H9 (cell line): ENCODE measurements at regions not wholly inside any gene's neighbourhood (a gene's known extent, or its start where the extent isn't known, plus 50 kb on each side); places are given as distances from the start of the nearest gene placed in this dataset.

Experiments used
- DNase-seq: peaks from one replicate; pipeline ENCODE4 v3.0.0-alpha.2; 2017
- H2AFZ ChIP-seq: one replicate; pipeline ENCODE4 v1.6.1; 2013; ENCODE audit warnings: mild to moderate bottlenecking, low read length, control low read depth, moderate library complexity
- H2AK5ac ChIP-seq: 2 replicates; pipeline ENCODE4 v1.6.1; 2013; ENCODE audit warnings: low read length, control low read depth, mixed read lengths; ENCODE audit not compliant: insufficient read length
- H2BK120ac ChIP-seq: one replicate; pipeline ENCODE4 v1.6.1; 2013; ENCODE audit warnings: low read depth, mild to moderate bottlenecking, low read length, control low read depth, inconsistent platforms; ENCODE audit not compliant: poor library complexity, severe bottlenecking
- H2BK12ac ChIP-seq: 2 replicates; pipeline ENCODE4 v1.6.1; 2013; ENCODE audit warnings: low read length, control low read depth, mixed read lengths, low read depth; ENCODE audit not compliant: insufficient read length
- H2BK15ac ChIP-seq: 2 replicates; pipeline ENCODE4 v1.6.1; 2013; ENCODE audit warnings: low read depth, low read length, control low read depth
- H2BK20ac ChIP-seq: one replicate; pipeline ENCODE4 v1.6.1; 2013; ENCODE audit warnings: low read depth, mild to moderate bottlenecking, low read length, control low read depth, inconsistent platforms; ENCODE audit not compliant: poor library complexity, severe bottlenecking
- H2BK5ac ChIP-seq: 2 replicates; pipeline ENCODE4 v1.6.1; 2013; ENCODE audit warnings: low read length, control low read depth, mixed read lengths; ENCODE audit not compliant: insufficient read length
- H3K14ac ChIP-seq: 2 replicates; pipeline ENCODE4 v1.6.1; 2013; ENCODE audit warnings: low read length, control low read depth; ENCODE audit not compliant: insufficient read depth
- H3K18ac ChIP-seq: 2 replicates; pipeline ENCODE4 v1.6.1; 2013; ENCODE audit warnings: low read depth, mild to moderate bottlenecking, mixed read lengths, low read length, control low read depth; ENCODE audit not compliant: insufficient read length
- H3K23ac ChIP-seq: 2 replicates; pipeline ENCODE4 v1.6.1; 2013; ENCODE audit warnings: low read length, control low read depth, mixed read lengths, low read depth; ENCODE audit not compliant: insufficient read length
- H3K23me2 ChIP-seq: 2 replicates; pipeline ENCODE4 v1.6.1; 2013; ENCODE audit warnings: low read depth, mild to moderate bottlenecking, mixed read lengths, low read length, control low read depth; ENCODE audit not compliant: insufficient read length, poor library complexity, severe bottlenecking
- H3K27ac ChIP-seq: 2 replicates; pipeline ENCODE4 v1.5.1; 2013; ENCODE audit warnings: low read length, control low read depth, mixed read lengths, low read depth; ENCODE audit not compliant: insufficient read length
- H3K27me3 ChIP-seq: 2 replicates; pipeline ENCODE4 v1.6.1; 2013; ENCODE audit warnings: low read length, control low read depth, inconsistent platforms; ENCODE audit not compliant: insufficient read depth
- H3K4ac ChIP-seq: 2 replicates; pipeline ENCODE4 v1.6.1; 2013; ENCODE audit warnings: low read depth, mild to moderate bottlenecking, control low read depth, inconsistent platforms, low read length, moderate library complexity
- H3K4me1 ChIP-seq: 2 replicates; pipeline ENCODE4 v1.6.1; 2013; ENCODE audit warnings: low read length, control low read depth, inconsistent platforms; ENCODE audit not compliant: insufficient read depth
- H3K4me2 ChIP-seq: 2 replicates; pipeline ENCODE4 v1.6.1; 2013; ENCODE audit warnings: low read length, control low read depth, mixed read lengths; ENCODE audit not compliant: insufficient read length, insufficient read depth
- H3K56ac ChIP-seq: 2 replicates; pipeline ENCODE4 v1.6.1; 2013; ENCODE audit warnings: low read depth, mild to moderate bottlenecking, mixed read lengths, low read length, control low read depth; ENCODE audit not compliant: insufficient read length
- H3K79me1 ChIP-seq: 2 replicates; pipeline ENCODE4 v1.6.1; 2013; ENCODE audit warnings: low read depth, mild to moderate bottlenecking, moderate library complexity, low read length, control low read depth, inconsistent platforms; ENCODE audit not compliant: insufficient read depth, poor library complexity, severe bottlenecking
- H3K79me2 ChIP-seq: 2 replicates; pipeline ENCODE4 v1.6.1; 2013; ENCODE audit warnings: low read length, control low read depth, inconsistent platforms; ENCODE audit not compliant: insufficient read depth
- H3K9ac ChIP-seq: 2 replicates; pipeline ENCODE4 v1.6.1; 2013; ENCODE audit warnings: low read length, control low read depth, mixed read lengths; ENCODE audit not compliant: insufficient read length; ENCODE audit errors: extremely low read depth
- H3K9me3 ChIP-seq: one replicate; pipeline ENCODE4 v1.6.1; 2013; ENCODE audit warnings: low read depth, low read length, inconsistent platforms; ENCODE audit not compliant: control insufficient read depth
- H3T11ph ChIP-seq: one replicate; pipeline ENCODE4 v1.6.1; 2013; ENCODE audit warnings: mild to moderate bottlenecking, low read length, control low read depth, inconsistent platforms
- H4K20me1 ChIP-seq: one replicate; pipeline ENCODE4 v1.6.1; 2013; ENCODE audit not compliant: control insufficient read depth, insufficient read length, insufficient read depth
- H4K5ac ChIP-seq: 2 replicates; pipeline ENCODE4 v1.6.1; 2013; ENCODE audit warnings: low read depth, mild to moderate bottlenecking, mixed read lengths, low read length, control low read depth; ENCODE audit not compliant: insufficient read length
- H4K8ac ChIP-seq: replicated peaks from 2 replicates; pipeline ENCODE4 v1.6.1; 2013; ENCODE audit warnings: low read length, control low read depth, mixed read lengths, low read depth; ENCODE audit not compliant: insufficient read length
- H4K91ac ChIP-seq: 2 replicates; pipeline ENCODE4 v1.6.1; 2013; ENCODE audit warnings: low read depth, mild to moderate bottlenecking, moderate library complexity, mixed read lengths, low read length, control low read depth; ENCODE audit not compliant: insufficient read length
- H3K27ac Mint-ChIP-seq, 3 experiments: 2 replicates in 2 of 3; 3 replicates in 1 of 3; pipeline ENCODE4 v1.8.0; 2020 to 2021; ENCODE audit warnings: mixed read lengths in 3 of 3, mild to moderate bottlenecking in 1 of 3, moderate library complexity in 1 of 3
- H3K27me3 Mint-ChIP-seq: 2 replicates; pipeline ENCODE4 v1.8.0; 2021; ENCODE audit warnings: low read depth, mild to moderate bottlenecking, moderate library complexity, mixed read lengths
- H3K36me3 Mint-ChIP-seq, 3 experiments: 2 replicates in 2 of 3; 3 replicates in 1 of 3; pipeline ENCODE4 v1.8.0; 2020 to 2021; ENCODE audit warnings: low read depth in 3 of 3, mixed read lengths in 3 of 3; ENCODE audit not compliant: insufficient read depth in 1 of 3
- H3K4me1 Mint-ChIP-seq, 2 experiments: 2 replicates each; pipeline ENCODE4 v1.8.0; 2020; ENCODE audit warnings: mixed read lengths in 2 of 2
- H3K4me3 Mint-ChIP-seq, 2 experiments: 2 replicates in 1 of 2; 3 replicates in 1 of 2; pipeline ENCODE4 v1.8.0; 2020 to 2021; ENCODE audit warnings: mild to moderate bottlenecking in 2 of 2, mixed read lengths in 2 of 2, moderate library complexity in 1 of 2
- H3K9me3 Mint-ChIP-seq, 2 experiments: 2 replicates in 1 of 2; 3 replicates in 1 of 2; pipeline ENCODE4 v1.8.0; 2020; ENCODE audit warnings: mild to moderate bottlenecking in 2 of 2, mixed read lengths in 2 of 2, moderate library complexity in 1 of 2
- WGBS: extraction: QIAGEN DNeasy Blood & Tissue Kit; methylation state at CpG from one replicate; pipeline ENCODE4 v1.1.7; 2013; ENCODE audit warnings: missing lambda C conversion rate, low lambda C conversion rate, mixed read lengths; ENCODE audit not compliant: insufficient read length; ENCODE audit errors: extremely low coverage; 5-methylcytosine and 5-hydroxymethylcytosine counted together
- TF ChIP-seq, protein P1 (sequence below): fragments of 200-600 bp; sonication (generic); conservative IDR thresholded peaks from 3 replicates; pipeline ENCODE4 v1.8.0; 2021; ENCODE audit warnings: antibody characterized with exemption, mild to moderate bottlenecking

DNA sequence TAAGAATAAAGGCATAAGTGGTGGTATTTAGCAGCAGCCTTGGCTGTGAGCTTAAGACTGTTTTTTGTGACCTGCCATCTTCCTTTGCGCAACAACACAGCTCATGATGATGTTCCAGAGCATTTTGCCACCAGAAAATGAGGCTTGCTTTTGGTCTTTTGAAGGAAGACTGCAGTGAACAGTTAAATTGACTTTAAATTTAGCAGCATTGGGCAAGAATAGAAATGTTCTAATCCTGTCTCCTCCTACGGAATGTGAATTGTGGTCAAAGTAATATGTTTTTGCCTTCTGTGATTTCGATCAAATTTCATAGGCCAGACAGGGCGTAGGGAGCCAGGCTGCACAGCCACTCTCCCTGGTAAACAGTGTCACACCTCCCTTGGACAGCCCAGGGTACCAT is 460.7 kb upstream of the RASGRP1 start:
- no peak overlapping the region for H2BK5ac ChIP-seq
- no peak overlapping the region for H2BK15ac ChIP-seq
- Mint-ChIP-seq H3K4me1 (peaks cover 11% of the 10 kb centered on the region in 2 experiments), H3K27me3 (no peaks in the 10 kb centered on the region), H3K9me3 (no peaks in the 10 kb centered on the region), H3K27ac (peak overlapping the region in 1 of 3 experiments; percentile 79; a peak in 2 of 7 replicates), H3K4me3 (no peak overlapping the region; a peak in 1 of 5 replicates), H3K36me3 (no peaks in the 10 kb centered on the region)
- H3K14ac ChIP-seq, result no peak overlapping the region
- H2BK20ac ChIP-seq, result no peak overlapping the region
- WGBS, result no CpG with 5 or more reads among the region's 4 CpGs
- no peaks in the 10 kb centered on the region for H3K79me2 ChIP-seq
- DNase-seq, result no peak
- H2AK5ac ChIP-seq, result no peak overlapping the region
- H3K23ac ChIP-seq, result no peak overlapping the region
- no peak overlapping the region for H4K5ac ChIP-seq
- H3K56ac ChIP-seq, result no peak overlapping the region
- no peaks in the 10 kb centered on the region for H3K27me3 ChIP-seq
- no peak overlapping the region for H2AFZ ChIP-seq
- no peak overlapping the region for H2BK120ac ChIP-seq
- H3K27ac ChIP-seq, result no peak overlapping the region
- no peak overlapping the region for H2BK12ac ChIP-seq
- H3T11ph ChIP-seq, result no peak overlapping the region
- H3K4me1 ChIP-seq, result peaks cover 5% of the 10 kb centered on the region; the same call in 1 of the 2 replicates
- no peaks in the 10 kb centered on the region for H3K23me2 ChIP-seq
- no peak overlapping the region for H3K4me2 ChIP-seq
- H3K18ac ChIP-seq, result no peak overlapping the region
- H4K8ac ChIP-seq, result no peak overlapping the region
- no peaks in the 10 kb centered on the region for H3K9me3 ChIP-seq
- no peak overlapping the region for H3K4ac ChIP-seq
- H3K9ac ChIP-seq, result no peak overlapping the region
- H4K20me1 ChIP-seq, result no peaks in the 10 kb centered on the region
- H3K79me1 ChIP-seq, result no peaks in the 10 kb centered on the region
- TF ChIP-seq, protein P1, sequence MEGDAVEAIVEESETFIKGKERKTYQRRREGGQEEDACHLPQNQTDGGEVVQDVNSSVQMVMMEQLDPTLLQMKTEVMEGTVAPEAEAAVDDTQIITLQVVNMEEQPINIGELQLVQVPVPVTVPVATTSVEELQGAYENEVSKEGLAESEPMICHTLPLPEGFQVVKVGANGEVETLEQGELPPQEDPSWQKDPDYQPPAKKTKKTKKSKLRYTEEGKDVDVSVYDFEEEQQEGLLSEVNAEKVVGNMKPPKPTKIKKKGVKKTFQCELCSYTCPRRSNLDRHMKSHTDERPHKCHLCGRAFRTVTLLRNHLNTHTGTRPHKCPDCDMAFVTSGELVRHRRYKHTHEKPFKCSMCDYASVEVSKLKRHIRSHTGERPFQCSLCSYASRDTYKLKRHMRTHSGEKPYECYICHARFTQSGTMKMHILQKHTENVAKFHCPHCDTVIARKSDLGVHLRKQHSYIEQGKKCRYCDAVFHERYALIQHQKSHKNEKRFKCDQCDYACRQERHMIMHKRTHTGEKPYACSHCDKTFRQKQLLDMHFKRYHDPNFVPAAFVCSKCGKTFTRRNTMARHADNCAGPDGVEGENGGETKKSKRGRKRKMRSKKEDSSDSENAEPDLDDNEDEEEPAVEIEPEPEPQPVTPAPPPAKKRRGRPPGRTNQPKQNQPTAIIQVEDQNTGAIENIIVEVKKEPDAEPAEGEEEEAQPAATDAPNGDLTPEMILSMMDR, result no peak
- no peak overlapping the region for H4K91ac ChIP-seq
